GM12872 (cell line): ENCODE measurements at regions not wholly inside any gene's neighbourhood (a gene's known extent, or its start where the extent isn't known, plus 50 kb on each side); places are given as distances from the start of the nearest gene placed in this dataset.

Source experiments
- CTCF ChIP-seq: IDR thresholded peaks from 3 replicates; pipeline ENCODE4 v1.5.1; 2011; ENCODE audit warnings: low read depth, mild to moderate bottlenecking, low read length, moderate library complexity; ENCODE audit not compliant: insufficient read depth

GRCh38 chr16:86730086-86730485, 151.7 kb downstream of the FOXL1 start:
- TF ChIP-seq CTCF: no peak

GRCh38 chr16:86730597-86730996, 152.2 kb downstream of the FOXL1 start:
- no peak for TF ChIP-seq CTCF

GRCh38 chr16:86732621-86733295, 154.4 kb downstream of the FOXL1 start:
- TF ChIP-seq CTCF: no peak

- no peak for TF ChIP-seq CTCF
Measured at GRCh38 chr16:86733546-86734254, 155.4 kb downstream of the FOXL1 start.

- no peak for TF ChIP-seq CTCF
Measured at GRCh38 chr16:86734543-86735460, 156.5 kb downstream of the FOXL1 start.

GRCh38 chr16:86735727-86736126, 157.4 kb downstream of the FOXL1 start:
- no peak for TF ChIP-seq CTCF

GRCh38 chr16:86736502-86736901, 158.2 kb downstream of the FOXL1 start:
- no peak for TF ChIP-seq CTCF
